ENCODE measurements at regions not wholly inside any gene's neighbourhood (a gene's known extent, or its start where the extent isn't known, plus 50 kb on each side); places are given as distances from the start of the nearest gene placed in this dataset.

- no peak for DNase-seq (ENCODE audit: low read depth)
These were observed 131.1 kb upstream of the TMEM106B start for GRCh38 chr7:12080006-12080405.

GRCh38 chr7:12085516-12085915, 125.6 kb upstream of the TMEM106B start:
- no peak for DNase-seq (ENCODE audit: low read depth)

DNA sequence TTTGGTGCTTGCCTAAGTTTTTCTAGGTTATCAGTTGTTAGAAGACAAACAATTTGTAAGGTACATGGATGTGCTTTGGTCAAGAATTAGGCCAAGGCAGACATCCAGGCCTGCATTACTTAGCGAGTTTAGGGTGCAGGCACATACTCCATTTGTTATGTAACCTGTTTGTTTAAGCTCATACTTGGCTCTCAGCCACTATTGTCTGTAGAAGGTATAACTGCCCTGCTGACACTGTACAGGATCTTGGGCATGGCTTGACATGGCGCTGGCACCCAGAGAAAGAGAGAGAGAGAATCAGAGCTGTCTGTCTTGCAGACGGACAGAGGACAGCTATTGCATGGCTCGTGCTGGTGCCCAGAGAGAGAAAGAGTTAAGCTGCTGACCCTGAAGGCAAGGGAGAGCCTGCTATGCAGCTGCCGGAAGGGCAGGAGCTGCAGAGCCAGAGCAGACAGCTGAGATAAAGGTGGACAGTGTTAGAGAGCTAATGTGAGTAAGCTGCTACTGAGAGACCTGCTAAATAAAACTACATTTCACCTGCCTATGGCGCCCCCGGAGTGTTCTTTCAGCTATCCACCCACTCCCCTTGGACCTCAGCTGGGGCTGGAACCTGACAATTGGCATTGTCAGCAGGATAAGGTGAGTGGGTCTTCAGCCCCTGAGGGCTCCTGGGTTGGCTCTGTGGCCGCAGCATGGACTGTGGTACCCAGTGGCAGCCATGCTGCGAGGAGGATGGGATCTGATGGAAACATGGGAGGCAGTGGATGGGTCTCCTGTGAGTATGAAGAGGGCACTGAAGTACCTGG, 120.9 kb upstream of the TMEM106B start:
- no peak for DNase-seq (ENCODE audit: low read depth)

GRCh38 chr7:12090757-12091221, 120.3 kb upstream of the TMEM106B start:
- no peak for DNase-seq (ENCODE audit: low read depth)

- no peak for DNase-seq (ENCODE audit: low read depth)
These were observed 119.9 kb upstream of the TMEM106B start for GRCh38 chr7:12091231-12091630.

GRCh38 chr7:12092499-12093130, 118.5 kb upstream of the TMEM106B start:
- DNase-seq (ENCODE audit: low read depth): no peak

- no peak for DNase-seq (ENCODE audit: low read depth)
These were observed 117.7 kb upstream of the TMEM106B start for GRCh38 chr7:12093365-12093764.

DNA sequence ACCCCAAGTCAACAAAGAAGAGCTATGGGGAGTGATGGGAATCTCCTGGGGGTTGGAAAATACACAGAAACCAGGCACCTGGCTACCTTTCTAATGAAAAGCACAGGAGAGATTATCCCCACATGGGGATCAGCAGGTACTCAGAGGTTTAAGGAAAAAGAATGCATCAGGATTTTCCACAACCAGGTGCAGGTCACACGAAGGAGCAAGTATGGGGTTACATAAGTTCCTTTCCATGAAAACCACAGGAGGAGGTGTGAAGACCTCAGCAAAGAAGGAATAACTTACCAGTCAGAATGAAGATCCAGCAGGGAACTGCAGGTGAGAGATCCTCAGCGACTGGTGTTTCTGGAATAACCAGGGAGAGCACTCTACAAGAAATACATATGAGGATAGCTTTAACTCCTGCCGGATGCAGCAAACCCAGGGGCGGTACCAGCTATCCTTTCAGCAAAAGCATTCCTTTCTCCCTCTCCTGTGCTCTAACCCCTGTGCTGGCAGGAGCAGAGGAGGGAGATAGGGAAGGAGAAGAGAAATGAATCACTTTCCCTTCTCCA, 116.7 kb upstream of the TMEM106B start:
- DNase-seq (ENCODE audit: low read depth): no peak

- no peak for DNase-seq (ENCODE audit: low read depth)
These were observed 109.0 kb upstream of the TMEM106B start for GRCh38 chr7:12102126-12102525.

DNA sequence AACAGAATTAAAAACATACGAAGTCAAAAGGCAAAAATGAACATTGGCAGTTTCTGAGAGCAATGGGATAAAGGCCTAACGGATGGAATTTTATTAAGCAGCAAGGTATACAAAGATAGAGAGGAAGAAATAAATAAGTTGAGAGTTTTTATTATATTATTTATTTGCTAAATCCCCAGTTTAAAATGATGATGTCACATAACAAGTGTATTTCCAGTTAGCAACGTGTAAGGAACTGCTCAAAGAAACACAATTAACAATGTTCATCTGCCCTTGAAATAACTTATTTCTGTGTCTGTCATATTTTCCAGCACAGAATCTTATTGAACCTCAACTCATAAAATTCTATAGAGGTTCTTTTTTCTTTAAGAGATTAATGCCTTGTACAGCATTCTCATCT, 108.6 kb upstream of the TMEM106B start:
- DNase-seq (ENCODE audit: low read depth): no peak

- DNase-seq (ENCODE audit: low read depth): no peak
These were observed 107.1 kb upstream of the TMEM106B start for GRCh38 chr7:12103948-12104347.

GRCh38 chr7:12107381-12107780, 103.7 kb upstream of the TMEM106B start:
- no peak for DNase-seq (ENCODE audit: low read depth)

- no peak for DNase-seq (ENCODE audit: low read depth)
These were observed 103.2 kb upstream of the TMEM106B start for GRCh38 chr7:12107841-12108254.

GRCh38 chr7:12110425-12110824, 100.7 kb upstream of the TMEM106B start:
- DNase-seq (ENCODE audit: low read depth): no peak

- DNase-seq (ENCODE audit: low read depth): no peak
These were observed 99.4 kb upstream of the TMEM106B start for GRCh38 chr7:12111422-12112405.

- DNase-seq (ENCODE audit: low read depth): no peak
These were observed 93.9 kb upstream of the TMEM106B start for GRCh38 chr7:12117170-12117569.

DNA sequence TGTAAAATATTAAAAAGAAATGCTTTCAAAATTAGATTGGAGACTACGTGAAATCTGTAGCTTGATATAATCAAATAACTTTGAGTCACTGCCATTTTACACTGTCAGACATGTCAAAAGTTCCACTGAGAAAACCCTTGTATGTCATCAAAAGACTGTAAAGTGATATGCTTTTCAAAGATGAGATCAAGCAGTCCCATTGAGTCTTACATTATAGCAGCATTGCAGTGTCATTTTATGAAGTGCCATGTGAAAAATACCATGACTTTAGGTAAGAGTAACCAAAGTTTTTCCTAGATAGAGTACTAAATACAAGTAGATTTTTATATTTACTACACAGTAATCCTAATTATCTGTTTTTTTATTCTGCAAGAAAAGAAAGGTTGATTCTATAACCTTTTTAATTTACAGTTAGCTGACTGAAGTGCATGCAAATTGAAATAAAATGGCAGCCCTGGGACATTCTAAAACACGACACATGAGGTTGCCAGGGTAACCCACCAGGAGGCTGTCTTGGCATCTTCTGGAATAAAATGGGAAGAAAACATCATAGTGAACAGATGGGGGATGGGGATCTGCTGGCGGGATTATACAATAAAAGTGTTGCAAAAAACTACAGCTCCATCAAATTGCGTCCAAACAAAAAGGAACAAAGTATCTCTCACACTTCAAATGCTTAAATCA, 91.3 kb upstream of the TMEM106B start:
- no peak for DNase-seq (ENCODE audit: low read depth)

DNA sequence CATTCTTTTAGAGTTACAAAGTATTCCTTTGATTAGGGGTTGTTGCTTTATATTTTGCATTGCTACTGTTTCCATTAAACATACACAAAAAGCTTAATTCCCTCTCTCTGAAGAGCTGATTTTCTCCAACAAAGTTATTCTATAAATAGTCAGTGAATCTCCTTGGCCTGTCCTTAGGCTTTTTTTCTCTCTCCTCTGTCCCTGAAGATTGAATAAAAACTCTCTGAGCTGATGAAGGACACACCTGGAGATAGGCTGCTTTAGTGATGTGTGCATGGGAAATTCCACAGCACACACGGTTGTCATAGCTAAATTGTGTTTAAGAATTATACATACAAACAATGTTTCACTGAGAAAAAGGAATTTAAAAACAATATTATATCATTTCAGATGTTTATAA, 90.5 kb upstream of the TMEM106B start:
- no peak for DNase-seq (ENCODE audit: low read depth)

- DNase-seq (ENCODE audit: low read depth): no peak
These were observed 87.9 kb upstream of the TMEM106B start for GRCh38 chr7:12123172-12123571.

DNA sequence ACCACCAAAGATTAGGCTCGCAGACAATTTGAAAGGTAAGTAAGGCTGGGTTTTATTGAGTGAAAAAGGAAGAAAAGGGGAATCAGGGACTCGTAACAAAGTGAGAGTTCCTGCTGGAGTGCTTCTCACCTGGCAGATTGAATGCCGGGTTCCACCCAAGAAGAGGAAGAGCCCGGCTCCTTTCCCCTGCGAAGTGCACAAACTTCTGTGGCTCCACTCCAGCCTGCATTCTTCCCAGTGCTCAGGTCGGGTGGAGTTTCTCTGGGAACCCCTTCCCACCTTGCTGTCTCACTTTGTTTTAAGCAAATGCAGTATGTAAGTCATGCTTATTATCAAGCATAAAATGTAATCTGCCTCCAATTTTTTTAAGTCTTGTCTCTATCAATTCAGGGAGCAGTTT, 87.1 kb upstream of the TMEM106B start:
- DNase-seq (ENCODE audit: low read depth): no peak

DNA sequence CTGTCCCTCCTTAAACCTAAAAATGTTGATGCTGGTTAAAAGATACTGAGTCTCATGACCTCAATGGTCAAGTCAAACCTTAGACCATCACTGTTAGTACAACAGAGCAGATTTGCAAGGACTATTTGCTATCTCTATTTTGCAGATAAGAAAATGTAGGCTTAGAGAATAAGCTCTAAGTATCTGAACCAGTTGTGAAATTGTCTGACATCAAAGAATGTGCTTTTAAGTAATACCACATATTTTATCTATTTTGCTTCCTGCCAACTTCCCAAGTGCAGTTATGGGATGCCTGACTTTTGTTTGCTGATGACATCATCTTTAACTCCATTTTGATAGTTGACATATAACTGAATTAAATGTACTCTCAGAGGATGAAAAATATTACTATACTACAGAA, 83.6 kb upstream of the TMEM106B start:
- DNase-seq (ENCODE audit: low read depth): no peak

DNA sequence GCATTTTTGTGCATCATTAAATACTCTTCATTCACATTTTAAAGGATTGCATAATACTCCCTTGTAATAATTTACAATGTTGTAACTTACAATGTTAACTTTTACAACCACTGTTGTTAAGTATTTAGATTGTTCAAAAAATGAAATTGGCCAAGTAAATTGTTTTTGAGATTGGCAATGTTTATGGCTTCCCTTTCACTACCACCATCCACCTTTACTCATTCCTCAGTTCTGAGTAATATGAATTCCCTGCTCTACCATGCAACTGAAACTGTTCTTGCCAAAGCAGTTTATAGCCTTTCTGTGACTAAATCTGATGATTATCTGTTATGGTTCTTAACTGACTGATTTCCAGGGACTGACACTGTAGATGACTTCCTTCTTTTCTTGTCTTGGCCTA, 80.5 kb upstream of the TMEM106B start:
- DNase-seq (ENCODE audit: low read depth): no peak

Data from activated T-cell treated with anti-CD3 and anti-CD28 coated beads for 1 hour (primary cell).